ENCODE measurements at regions not wholly inside any gene's neighbourhood (a gene's known extent, or its start where the extent isn't known, plus 50 kb on each side); places are given as distances from the start of the nearest gene placed in this dataset.

DNA sequence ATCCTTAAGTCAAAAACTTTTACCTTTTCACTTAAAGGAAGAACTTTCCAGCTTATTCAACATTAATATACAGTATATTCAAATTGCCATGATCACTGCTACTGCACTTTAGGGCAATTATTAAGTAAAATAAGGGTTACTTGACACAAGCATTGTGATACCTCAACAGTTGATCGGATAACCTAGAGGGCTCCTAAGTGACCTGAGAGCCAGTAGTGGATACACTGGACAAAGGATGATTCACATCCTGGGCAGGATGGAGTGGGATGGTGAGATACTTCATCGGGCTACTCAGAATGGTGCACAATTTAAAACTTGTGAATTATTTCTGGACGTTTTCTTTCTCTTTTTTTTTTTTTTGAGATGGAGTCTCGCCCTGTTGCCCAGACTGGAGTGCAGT is 54.5 kb upstream of the PPM1J start:
- Histone ChIP-seq H3K27ac (no peak overlapping the region), H3K4me1 (no peaks in the 10 kb centered on the region), H3K36me3 (no peaks in the 10 kb centered on the region), H3K9me3 (no peaks in the 10 kb centered on the region), H3K27me3 (peaks cover 0 to 26% of the 10 kb centered on the region in 2 donors), H3K4me3 (no peak overlapping the region)
- no peak for ATAC-seq
- TF ChIP-seq, protein P1, sequence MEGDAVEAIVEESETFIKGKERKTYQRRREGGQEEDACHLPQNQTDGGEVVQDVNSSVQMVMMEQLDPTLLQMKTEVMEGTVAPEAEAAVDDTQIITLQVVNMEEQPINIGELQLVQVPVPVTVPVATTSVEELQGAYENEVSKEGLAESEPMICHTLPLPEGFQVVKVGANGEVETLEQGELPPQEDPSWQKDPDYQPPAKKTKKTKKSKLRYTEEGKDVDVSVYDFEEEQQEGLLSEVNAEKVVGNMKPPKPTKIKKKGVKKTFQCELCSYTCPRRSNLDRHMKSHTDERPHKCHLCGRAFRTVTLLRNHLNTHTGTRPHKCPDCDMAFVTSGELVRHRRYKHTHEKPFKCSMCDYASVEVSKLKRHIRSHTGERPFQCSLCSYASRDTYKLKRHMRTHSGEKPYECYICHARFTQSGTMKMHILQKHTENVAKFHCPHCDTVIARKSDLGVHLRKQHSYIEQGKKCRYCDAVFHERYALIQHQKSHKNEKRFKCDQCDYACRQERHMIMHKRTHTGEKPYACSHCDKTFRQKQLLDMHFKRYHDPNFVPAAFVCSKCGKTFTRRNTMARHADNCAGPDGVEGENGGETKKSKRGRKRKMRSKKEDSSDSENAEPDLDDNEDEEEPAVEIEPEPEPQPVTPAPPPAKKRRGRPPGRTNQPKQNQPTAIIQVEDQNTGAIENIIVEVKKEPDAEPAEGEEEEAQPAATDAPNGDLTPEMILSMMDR (IDR thresholded peaks at IDR 0.05), result no peak
- no peak for DNase-seq
- intact Hi-C loops (cut with DNase I), result no loop called here

DNA sequence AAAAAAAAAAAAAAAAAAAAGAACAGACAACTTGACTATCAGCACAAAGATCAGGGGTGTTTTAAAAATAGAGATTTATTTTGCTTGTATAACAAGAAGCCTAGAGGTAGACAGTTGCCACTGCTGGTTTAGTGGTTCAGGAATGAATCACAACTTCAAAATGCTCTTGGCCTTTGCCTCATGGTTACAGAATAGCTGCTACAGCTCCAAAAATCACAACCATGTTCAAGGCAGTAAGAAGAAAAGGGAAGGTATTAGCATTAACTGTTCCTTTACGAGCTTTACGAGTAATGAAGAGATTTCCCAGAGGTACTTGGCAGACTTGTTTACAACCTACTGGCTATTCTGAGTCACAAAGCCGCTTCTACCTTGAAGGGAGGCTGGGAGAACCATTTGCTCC is 52.5 kb upstream of the PPM1J start:
- H3K4me1 ChIP-seq, result peaks cover 0 to 6% of the 10 kb centered on the region in 2 donors
- DNase-seq (no peak), ATAC-seq (no peak)
- intact Hi-C loops (cut with DNase I), result no loop called here
- peaks cover 0 to 20% of the 10 kb centered on the region in 2 donors for H3K27me3 ChIP-seq
- TF ChIP-seq, protein P1 (IDR thresholded peaks at IDR 0.05), result no peak
- H3K27ac ChIP-seq, result no peak overlapping the region
- no peak overlapping the region for H3K4me3 ChIP-seq
- H3K9me3 ChIP-seq, result no peaks in the 10 kb centered on the region
- H3K36me3 ChIP-seq, result no peaks in the 10 kb centered on the region
